Cerebellar nuclear complex (tissue), 1 donor: ENCODE measurements at regions not wholly inside any gene's neighbourhood (a gene's known extent, or its start where the extent isn't known, plus 50 kb on each side); places are given as distances from the start of the nearest gene placed in this dataset.

Experiments used
- DNase-seq, 2 experiments: peaks; one replicate each; lab custom pipeline; 2025; lab: John Stamatoyannopoulos, UW

DNA sequence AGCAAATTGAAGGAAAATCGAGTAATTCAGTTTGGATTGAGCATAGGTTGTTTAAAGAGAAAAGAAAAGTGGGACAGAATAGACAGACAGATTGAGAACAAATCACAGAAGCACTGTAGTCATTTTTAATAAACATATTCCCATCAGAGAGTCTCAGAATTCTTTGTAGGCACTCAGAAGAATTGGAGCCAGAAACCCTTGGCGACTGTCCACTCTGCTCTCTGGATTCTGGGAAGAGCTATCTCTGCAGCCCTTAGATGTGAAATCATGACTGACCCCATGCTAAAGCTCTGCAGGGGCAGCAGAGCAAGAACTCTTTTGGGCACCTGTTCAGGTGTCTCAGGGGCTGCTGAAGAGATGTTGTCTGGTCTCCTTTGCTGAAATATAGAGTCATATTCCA, 223.7 kb upstream of the KIRREL3 start:
- DNase-seq, result no peak

DNA sequence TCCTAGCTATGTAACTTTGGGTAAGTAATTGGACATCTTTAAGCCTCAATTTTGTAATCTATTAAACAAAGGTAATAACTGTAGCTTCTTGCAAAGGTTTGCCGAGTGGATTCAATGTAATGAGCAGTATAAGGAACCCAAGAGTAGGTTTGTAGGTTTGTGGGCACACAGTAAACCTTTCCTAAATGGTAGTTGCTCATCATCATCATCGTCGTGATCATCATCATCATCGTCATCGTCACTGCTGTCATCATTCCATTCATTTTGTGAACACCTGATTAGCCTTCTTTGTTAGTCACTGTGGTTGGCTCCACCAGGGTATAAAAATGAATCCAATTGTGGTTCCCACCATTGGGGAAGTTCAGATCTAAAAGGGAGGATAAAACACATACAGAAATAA, 223.1 kb upstream of the KIRREL3 start:
- no peak for DNase-seq

DNA sequence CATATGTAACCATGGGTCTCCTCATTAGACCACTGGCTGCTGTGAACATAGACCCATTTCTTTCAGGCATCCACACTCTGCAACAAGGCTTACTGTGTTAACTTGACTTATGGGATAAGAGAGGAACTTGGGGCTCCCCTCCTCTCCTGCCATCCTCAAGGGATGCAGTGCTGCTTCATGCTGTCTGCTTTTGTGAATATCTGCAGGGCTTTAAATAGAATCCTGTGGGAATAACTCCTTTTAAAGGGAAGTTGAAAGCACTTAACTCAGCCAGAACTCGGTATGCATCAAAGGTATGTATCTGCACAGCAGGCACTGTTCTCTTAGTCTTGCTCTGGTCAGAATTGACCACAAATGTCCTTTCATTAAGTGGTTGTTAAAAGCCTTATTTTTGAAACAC, 222.5 kb upstream of the KIRREL3 start:
- no peak for DNase-seq

DNA sequence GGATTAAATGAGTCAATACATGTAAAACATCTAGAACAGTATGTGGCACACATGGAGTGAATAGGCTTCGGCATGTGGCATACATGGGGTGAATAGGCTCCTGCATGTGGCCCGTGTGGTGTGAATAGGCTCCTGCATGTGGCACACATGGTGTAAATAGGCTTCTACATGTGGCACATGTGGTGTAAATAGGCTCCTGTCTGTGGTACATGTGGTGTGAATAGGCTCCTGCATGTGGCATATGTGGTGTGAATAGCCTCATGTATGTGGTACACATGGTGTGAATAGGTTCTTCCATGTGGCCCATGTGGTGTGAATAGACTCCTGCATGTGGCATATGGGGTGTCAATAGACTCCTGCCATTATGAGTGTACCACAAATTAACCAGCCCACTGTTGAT, 219.1 kb upstream of the KIRREL3 start:
- DNase-seq, result no peak

DNA sequence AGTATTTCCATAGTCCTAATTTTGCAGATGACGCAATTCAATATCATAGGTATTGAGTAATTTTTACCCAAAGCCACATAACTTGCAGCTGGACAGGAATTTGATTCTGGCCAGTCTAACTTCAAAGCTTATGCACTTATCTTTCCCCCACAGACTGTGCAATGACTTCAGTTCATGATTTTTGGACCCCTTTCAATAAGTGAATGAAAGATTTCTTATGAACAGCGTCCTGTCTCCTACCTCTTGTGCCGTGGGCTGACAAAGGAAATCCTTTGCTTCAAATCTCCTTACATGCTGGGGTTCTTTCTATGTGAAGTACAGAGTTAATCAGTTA, 217.7 kb upstream of the KIRREL3 start:
- DNase-seq, result no peak

DNA sequence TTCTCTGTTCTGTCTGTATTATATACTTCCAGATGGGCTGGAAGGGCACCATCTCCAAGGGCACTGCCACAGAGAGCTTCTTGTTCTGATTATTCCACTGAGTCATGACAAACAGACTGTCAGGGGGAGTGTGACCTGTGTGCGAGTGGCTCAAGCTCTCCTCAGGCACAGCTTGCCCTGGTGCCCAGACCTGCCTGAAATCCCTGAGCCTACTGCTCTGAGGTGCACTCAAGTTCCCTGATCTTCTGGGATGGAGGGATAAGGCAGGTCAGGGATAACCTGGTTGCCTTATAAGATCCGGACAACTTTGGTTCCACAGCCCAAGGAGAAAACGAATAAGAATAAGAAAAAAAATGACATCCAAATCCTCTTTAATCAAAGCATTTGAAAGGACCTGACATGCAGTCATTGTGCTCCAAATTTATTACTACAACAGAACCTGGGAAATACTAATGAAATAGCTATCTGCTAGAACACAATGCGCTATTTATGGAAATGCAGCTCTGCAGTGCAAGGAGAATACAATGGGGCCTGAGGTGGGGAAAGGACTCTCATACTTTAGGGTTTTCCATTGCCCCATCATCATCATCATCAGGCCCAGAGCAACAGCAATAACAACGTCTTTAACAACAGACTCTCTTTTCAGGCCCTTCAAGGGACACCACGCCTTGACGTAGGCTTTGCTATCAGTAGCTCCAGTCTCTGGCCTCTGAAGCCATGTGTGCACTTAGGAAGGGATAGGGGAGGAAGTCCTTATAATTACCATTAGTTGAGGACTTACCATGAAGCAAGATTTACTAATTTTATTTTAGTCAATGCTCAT, 217.1 kb upstream of the KIRREL3 start:
- DNase-seq, result no peak

DNA sequence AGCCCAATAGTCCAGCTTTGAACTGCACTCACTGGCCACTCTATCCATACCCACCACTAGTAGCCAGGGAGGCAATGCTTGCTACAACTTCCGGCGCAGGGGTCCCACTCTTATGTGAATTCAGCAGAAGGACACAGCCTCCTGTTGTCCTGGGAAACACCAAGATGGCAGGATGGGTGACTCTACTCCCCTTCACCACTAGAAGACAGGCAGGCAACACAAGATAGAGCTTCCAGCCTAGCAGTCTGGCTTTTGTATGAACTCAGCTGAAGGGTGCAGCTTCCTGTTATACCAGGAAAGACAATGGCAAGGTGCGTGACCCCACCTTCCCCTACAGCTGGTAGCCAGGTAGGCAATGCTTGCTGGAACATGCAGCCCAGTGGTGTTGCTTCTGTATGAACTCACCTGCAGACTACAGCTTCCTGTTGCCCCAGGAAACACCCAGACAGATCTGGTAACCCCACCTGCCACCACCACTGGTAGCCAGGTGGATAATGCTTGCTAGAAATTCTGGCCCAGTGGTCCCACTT, 205.2 kb upstream of the KIRREL3 start:
- no peak for DNase-seq

DNA sequence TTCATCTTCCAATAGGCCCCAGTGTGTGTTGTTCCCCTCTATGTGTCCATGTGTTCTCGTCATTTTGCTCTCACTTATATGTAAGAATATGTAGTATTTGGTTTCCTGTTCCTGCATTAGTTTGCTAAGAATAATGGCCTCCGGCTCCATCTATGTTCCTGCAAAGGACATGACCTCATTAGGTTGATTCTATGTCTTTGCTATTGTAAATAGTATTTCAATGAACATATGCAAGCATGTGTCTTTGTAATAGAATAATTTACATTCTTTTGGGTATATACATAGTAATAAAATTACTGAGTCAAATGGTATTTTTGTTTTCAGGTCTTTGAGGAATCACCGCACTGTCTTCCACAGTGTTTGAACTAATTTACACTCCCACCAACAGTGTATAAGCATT, 202.9 kb upstream of the KIRREL3 start:
- DNase-seq, result no peak

DNA sequence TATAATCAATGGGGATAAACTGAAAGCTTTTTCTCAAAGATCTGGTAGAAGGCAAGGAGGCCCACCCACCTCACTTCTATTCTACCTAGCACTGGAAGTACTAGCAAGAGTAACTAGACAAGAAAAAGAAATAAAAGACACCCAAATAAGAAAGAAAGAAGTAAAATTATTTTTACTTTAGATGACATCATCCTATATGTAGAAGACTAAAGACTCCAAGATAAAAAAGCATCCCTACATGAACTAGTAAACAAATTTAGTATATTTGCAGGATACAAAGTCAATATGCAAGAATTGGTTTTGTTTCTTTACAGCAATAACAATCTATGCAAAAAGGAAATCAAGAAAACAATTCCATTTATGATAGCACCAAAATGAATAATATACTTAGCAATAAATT, 201.5 kb upstream of the KIRREL3 start:
- DNase-seq, result no peak

DNA sequence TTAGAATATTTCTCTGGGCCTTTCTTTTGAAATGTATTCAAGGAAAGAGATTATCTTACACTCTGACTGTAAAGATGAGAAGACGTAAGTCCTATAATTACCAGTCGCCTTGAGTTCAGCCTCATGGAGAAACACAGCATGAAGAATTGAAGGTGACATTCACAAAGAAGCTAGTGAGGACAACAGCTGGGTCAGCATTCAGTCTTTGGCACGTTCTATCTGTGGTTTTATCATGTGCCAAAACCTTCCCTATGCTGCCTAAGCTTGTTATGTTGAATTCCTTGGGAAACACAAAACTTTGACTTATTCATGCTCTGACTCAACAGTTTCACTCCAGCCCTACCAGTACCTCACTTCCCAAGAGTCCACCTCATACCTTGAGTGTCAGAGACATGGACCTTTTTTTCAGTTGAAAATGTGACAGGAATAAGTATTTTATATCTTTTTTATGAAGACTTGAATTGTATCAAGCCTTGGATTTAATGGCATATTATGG, 198.8 kb upstream of the KIRREL3 start:
- no peak for DNase-seq

DNA sequence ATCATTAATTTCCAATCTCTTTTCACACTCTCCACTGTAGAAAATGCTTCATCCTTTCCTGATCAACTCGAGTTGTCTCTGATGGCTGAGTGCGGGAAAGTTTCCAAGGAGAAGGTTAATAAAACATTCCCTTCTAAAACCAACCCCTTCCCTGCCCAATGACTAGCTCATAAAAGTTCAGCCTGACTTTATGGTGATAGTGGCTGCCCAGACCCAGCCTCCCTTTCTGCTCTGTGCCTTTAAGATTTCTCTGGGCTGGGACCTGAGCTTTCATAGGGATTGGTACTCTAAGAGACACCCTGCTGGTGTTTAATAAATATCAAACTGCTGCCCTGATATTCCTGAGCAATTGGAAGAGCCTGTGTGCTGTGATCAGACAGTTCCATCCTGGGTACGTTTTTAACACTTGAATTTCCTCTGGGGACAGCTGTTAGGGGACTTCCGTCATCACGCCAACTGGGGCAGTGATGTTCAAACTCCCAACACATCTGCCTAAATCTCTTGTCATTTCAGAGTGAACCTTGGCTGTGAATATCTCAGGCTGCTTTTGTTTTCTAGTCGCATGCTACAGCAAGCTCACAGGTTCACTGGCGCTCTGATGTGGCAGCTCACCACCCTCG, 195.0 kb upstream of the KIRREL3 start:
- DNase-seq, result no peak

DNA sequence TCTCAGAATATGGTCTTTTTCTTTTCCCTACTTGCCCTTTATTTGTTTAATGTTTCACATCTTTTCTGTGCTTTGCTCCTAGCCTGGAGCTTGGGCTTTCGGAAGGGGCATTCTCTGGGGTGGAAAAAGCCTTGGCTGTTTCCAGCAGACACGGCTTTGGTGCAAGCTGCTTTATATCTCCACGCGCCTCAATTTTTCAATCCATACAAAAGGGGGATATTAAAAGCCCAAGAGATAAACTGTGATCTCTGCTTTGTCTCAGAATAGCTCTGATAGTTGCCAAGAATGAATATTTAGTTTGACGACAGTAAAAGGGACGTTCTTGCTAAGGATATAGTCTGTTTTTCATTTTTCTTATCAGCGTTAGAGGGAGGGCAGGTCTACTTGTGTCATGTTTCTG, 194.0 kb upstream of the KIRREL3 start:
- no peak for DNase-seq

DNA sequence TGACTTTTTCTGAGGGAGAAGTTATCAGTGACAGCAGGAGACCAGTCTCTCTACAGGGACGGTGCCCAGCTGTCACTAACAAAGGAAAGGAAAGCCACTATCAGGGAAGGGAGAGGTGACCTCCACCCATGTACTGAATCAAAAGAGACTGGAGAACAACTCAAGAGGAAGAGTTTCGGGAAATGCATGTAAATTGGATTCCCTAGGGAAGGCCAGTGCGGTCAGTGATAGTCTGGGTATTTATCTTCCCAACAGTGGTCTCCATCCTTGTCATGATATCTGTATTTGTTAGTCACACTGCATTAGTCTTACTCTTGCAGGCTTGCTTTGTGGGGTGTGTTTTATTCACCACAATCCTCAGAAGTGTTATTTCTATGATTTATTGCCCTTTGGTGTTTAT, 193.4 kb upstream of the KIRREL3 start:
- DNase-seq, result no peak

DNA sequence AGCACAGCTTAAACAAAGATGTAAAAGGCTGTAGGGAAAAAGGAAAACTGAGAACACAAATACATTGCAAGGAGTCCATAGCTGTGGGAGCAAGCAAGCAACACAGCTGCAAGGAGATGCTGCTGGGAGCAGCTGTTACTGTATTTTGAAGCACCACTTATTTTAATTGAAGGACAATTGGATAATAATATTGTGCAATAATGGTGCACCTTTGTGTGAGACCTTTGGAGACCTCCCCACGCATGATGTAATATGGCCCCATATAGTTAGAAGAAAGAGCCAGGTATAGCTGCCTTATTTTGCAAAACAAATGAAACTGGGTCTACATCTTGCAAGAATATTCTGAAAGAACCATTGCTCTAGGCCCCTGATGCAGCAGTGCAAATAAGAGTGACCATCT, 191.1 kb upstream of the KIRREL3 start:
- no peak for DNase-seq

DNA sequence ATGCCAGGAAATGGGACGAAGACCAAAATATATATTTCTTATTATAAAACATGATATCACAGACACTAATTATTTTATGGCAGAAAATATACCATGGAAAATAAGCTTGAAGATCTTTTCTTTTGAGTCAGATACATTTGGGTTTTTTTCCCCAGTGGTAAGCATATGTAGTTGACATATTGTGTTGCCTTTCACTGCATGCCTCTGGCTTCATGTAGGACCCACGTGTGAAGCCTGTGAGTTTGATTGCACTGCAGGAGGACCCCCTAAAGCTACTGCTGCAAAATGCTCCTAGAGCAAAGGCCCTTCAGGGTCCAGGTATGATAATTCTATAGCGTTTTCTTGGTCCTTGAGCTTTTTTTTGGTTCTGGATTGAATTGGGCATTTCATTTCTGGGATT, 190.7 kb upstream of the KIRREL3 start:
- no peak for DNase-seq

DNA sequence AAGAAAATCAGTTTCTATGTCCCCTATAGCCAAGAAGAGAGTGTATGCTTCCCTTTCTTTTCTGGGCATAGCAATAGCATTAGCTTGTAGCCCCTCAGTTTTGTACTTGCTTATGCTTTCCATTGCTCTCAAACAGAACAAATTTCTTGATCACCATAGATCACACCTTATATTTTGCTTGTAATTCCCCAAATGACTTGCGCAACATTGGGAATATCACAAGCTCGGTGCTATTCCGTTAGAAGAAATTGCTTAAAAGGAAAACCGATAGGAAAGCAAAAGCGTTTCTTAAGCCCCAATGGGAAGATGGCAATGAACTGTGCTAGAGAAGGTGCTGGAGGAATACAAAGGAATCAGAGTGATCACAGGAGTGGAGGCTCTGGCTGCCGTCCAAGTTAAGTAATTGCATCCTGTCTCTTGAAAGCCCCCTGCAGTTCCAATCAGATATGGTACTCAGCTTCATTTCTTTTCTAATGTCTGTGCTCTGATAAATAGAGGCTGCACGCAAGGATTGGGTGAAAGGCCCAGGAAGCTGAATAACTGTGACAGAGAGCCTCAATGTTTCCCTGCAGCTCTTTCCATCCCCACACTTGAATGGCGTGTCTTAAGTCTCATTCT, 182.1 kb upstream of the KIRREL3 start:
- DNase-seq, result no peak

DNA sequence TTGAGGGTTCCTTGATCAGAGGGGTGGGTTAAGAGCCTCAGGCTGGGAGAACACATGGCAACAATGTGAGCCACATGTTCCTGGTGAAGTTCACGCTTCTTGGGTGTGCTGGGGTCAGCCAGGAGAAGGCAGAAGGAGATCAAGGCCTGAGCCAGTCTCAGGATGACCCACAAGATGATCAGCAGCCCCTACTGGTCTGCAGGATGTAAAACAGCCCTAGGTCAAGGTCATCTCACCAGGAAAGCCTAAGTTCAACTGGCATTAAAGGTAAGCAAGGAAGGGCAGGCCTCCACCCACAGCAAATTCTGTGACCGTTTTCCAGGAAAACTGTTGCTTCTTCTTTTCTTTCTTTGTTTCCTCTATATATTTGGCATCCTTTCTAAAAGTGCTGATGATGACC, 156.7 kb upstream of the KIRREL3 start:
- DNase-seq, result no peak

DNA sequence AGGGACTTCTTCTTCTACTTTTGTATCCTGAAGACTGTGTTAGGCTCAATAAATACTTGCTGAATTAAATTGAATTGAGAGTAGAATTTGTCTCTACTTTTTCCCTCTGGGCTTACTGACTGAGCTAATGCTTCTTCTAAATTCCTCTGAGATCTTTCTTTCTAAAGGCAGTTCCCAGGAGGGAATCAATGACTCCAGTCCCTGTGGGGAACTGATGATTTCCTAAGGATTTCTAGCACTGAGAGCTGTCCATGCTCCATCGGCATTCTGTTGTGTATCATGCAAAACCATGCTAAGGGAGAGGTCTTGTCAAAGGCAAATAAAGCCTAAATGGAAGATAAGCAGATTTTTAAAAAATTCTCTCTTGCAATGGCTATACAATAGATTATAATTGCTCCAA, 148.8 kb upstream of the KIRREL3 start:
- DNase-seq, result no peak

DNA sequence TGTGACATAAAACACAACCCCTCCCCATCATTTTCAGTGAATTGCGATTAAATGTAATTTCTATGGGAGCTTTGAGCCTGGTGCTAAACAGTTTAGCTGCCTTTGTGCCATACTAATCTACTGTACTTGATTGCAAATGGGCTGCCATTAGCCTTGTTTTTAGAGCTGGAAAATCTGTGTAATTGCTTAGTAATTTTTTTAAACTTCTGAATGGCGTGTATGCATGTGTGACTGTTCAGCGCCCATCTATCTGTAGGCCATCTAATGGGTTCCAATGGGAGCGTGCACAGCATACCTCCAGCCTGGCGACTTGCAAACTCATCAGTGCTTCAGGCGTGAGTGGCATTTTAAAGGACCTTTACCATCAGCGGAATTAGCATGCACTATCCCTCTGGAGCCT, 142.7 kb upstream of the KIRREL3 start:
- no peak for DNase-seq

DNA sequence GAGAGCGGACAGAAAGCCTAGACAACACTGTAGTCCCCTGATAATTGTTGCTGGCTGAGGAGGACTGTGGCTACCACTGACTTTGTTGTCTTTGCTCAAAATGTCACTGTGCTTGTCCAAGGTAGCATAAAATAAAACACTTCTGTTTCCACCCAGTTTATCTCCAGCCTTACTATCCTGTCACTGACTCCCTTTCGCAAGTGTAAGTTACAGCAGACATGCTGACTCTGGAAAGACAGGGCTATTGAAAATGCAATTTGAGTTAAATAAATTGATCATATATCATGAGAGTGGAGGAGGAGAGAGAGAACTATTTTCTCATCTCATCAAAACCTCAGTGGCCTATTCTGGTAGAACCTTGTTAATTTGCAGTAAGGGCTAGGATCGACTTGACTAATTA, 138.0 kb upstream of the KIRREL3 start:
- no peak for DNase-seq

DNA sequence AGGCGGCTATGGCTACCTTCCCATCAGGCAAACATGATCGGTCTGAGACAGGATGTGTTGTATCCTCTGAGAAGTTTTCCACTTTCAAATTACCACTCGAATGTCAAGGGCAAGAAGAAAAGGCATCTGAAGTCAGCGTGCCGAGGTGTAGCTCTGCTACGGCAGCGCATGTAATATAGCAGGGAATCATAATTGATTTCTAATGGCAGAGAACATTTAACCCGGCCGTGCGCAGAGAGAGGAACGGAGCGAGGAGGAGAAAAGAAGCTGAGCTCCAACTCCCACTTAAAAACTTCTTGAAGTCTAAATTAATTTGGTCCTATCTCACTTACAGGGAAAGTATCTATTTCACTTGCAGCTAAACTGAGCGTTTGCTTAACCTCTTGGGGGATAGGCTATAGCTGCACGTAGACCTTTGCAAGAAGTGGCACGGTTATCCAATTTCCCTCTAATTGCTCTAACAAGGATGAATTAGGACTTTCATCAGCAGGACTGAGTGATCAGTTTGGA, 137.3 kb upstream of the KIRREL3 start:
- no peak for DNase-seq

DNA sequence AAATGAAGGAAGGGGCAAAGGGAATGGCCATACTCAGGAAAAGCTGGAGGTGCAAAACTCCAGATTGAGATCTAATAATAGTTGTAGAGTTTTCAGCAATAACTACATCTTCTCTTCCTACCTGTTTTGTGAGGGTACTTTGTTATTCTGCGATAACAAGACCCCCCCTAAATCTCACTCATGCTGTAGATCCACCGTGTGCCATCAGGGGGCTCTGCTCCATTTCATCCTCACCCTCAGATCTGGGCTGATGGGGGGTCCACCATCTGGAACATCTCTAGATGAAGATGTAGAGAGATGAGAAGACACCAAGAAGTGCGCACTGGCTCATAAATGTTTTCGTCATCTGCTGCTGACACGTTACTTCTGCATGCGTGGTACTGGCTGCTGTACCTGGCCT, 135.9 kb upstream of the KIRREL3 start:
- DNase-seq, result no peak

DNA sequence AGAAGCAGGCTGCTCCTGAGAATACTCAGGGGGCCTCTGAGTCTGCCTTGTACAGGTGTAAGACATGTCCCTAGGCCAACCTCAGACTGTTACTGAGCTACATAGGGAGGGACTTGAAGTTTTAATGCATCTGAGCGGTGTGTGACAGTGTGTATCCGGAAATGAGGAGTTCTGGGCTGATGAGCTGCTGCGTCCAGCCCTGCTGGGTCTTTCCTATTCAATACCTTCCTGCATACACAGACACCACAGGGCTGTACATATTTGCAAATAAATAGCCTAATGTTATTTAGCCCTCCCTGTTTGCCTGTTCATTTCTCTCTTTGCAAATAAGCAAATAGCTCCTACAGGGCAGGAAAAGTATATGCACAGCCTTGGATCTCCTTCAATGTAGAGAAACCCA, 134.7 kb upstream of the KIRREL3 start:
- no peak for DNase-seq
